ENCODE measurements at regions not wholly inside any gene's neighbourhood (a gene's known extent, or its start where the extent isn't known, plus 50 kb on each side); places are given as distances from the start of the nearest gene placed in this dataset.
A peak's percentile ranks its signal among the peaks of the same experiment; 100 is the strongest.
"Not testable (repeated sequence)": the region's sequence is repeated elsewhere in the genome, so short reads cannot be mapped to it uniquely, and the experiment has no call there.

DNA sequence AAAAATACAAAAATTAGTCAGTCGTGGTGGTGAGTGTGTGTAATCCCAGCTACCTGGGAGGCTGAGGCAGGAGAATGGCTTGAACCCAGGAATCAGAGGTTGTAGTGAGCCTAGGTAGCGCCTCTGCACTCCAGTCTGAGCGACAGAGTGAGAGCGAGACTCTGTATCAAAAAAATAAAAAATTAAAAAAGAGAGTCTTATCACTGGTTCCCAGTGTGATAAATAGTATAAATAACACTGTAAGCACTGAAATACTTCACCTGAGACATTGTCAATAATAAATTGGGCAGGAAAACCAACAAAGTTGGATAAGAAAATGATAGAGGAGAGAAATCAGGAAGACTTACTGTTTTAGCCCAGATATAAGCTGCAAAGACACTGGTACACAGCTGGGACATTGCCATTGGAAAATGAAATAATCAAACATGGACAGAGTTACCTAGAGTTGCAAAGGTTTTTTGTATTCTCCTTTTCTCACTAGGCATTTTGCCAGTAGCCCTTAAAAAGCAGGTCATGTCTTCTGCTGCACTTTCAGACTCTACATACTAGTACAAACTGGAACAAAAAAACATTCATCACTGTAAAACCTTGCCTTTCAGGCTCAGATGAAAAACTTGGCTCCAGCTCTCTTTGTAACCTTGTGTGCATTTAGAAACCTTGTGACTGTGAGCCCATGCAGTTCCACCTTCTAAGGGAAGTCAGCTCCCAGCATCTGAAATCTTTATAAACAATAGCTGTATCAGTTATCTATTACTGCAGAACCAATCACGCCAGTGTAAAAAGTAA is 55.0 kb upstream of the PPP1R2C start:
- DNase-seq, result no peak

DNA sequence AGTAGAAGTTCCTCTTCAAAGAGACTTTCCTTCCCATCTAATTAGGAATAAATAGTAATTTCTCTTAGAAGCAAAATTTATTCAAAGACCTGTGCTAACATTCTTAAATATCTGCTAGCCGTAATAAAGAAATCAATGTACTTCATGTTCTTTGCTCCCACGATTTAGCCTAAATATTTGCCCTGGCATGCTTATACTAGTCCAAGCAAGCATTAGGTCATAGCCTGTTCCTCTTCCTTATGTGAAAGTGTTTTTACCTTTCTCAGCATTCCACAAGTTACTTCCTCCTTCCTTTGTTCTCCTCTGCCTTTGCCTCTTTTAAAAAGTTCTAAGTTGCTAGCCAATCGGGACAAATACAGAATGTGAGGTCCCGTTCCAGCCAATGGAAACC is 55.6 kb upstream of the PPP1R2C start:
- not testable (repeated sequence) for DNase-seq

DNA sequence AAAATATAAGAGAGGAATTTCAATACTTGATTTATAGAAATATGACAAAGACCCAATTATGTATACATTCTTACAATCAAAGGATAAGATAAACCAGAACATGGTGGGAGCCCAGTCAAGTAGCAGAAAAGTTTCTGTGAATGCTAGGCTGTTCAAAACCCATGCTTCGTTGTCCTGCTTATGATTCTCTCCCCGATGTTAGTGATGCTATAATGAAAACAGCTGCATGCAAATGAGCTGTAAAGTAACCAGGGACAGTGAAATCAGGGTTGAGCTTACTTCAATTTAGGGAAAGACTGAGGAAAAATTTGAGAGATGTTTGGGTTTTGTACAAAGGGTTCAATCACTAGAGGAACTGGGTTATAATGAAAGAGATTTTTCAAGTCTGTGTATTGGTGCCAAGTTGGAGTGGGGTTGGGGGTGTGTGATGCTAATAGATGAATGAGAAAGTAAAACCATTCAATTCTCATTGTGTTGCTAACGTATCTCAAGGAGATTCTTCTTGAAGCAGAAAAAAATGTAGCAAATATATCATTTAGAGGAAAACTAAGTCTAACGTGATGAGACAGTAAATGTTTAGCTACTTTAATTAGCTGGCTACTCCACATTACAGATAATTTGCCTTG is 59.3 kb upstream of the PPP1R2C start:
- no peak for DNase-seq

DNA sequence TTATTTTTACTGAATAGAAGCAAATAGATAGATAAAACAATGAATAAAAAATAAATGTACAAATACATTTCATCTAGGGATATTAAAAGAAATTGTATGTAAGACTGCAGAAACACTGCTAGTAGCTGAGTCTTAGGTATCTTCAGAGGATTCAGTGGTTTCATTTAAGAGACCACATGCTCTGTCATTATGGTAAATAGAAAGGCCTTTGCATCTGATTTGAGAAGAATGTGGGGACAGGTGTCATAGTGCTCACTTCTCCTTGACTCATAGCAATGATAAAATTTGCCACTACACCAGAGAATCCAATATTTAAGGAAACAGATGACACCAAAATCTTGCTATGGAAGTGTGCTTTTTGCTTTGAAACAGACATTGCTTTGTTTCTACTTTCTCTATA is 59.8 kb upstream of the PPP1R2C start:
- no peak for DNase-seq

- no peak for DNase-seq
Measured at GRCh38 chrX:42839632-42840031, 61.7 kb upstream of the PPP1R2C start.

- DNase-seq, result no peak
Measured at GRCh38 chrX:42846741-42847140, 68.8 kb upstream of the PPP1R2C start.

DNA sequence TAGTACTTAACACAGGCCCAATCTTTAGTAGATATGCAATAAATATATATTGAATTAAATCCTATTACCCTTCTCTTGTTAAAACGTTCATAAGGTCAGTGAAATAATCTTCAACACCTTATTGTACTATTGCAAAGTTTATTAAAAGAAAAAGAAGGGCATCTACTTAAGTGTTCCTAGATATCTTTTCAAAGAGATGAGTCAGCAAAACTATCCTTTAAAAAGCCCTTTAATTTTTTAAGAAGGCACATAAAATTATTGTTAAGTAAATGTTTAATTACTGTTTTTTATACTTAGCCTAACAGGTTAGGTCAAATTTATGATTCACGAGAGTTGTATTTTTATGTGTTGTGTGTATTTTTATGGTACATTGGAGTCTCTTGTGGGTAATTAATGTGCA is 77.3 kb upstream of the PPP1R2C start:
- no peak for DNase-seq

DNA sequence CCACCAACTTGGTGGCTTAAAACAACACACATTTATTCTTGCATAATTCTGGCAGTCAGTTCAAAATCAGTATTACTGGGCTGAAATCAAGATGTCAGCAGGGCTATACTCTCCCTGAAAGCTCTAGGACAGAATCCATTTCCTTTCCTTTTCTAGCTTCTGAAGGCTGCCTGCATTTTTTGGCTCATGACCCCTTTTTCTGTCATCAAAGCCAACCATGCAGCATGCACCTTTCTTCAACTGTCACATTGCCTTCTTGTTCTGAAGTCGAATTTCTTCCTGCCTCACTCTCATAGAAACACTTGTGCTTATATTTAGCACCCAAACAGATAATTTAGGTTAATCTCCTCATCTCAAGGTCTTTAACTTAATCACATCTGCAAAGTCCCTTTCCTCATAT is 79.8 kb upstream of the PPP1R2C start:
- no peak for DNase-seq

DNA sequence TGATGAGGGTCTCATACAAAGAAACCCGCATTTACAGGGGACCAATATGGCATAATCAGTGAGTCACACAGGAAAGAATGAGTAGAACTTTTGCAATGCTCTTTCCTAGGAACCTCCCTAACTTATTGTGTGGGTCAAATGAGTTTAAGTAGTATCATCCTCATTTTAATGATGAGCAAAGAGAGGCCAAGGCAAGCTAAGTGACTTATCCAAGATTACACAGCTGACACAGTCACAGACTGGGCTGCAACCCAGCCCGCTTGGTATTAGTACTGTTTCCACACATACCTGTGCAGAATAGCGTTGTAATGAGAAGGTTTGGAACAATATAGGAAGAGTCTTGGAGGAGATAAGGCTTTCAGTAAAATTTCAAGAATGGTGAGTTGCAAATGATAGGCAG is 91.0 kb upstream of the PPP1R2C start:
- DNase-seq, result no peak

GRCh38 chrX:42869659-42870476 is 91.9 kb upstream of the PPP1R2C start:
- peak; percentile 16 for DNase-seq

DNA sequence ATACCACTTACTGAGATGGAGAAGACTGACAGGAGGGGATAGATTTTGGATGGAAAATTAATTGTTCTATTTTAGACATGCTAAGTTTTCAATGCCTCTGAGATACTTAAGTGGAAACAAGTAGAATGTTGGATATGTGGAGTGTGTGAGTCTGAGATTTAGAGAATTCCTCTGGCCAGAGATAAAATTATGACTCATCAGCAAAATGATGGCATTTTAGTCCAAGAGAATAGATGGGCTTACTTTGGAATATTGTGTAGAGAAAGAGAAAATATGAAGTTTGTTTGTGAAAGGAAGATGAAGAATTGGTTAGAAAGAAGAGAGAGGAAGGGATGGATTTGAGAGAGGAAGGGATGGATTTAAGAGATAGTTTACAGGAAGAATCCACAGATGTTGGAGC is 108.6 kb upstream of the PPP1R2C start:
- DNase-seq, result no peak

DNA sequence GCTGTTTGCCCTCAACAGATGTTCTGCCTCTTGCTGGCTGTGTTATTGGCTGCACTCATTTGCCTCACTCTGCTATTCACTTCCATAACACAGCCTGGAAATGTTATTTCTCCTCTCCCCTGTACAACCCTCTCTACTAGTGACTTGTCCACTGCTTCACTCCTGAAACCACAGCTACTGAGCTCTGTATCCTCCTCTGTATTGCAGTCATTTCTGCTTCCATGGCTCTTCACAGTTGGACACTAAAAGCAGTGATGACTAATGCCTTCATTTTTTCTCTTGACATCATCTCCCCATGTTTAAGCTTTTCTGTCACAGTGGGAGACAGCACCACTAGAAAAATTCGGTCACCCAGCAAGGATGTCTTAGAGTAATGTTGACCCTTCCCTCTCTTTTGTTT is 123.0 kb upstream of the PPP1R2C start:
- no peak for DNase-seq

DNA sequence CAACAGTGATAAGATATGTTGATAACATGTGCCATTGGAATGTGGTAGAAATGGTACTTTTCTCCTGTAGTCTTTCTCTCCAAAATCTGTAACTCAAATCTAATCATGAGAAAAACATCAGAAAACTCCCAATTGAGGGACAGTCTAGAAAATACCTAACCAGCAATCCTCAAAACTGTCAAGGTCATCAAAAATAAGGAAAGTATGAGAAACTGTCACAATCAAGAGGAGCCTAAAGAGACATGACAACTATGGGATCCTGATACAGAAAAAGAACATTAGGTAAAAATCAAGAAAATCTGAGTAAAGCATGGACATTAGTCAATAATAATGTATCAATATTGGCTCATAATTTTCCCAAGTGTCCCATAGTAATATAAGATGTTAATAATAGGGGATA is 124.5 kb upstream of the PPP1R2C start:
- DNase-seq, result no peak

DNA sequence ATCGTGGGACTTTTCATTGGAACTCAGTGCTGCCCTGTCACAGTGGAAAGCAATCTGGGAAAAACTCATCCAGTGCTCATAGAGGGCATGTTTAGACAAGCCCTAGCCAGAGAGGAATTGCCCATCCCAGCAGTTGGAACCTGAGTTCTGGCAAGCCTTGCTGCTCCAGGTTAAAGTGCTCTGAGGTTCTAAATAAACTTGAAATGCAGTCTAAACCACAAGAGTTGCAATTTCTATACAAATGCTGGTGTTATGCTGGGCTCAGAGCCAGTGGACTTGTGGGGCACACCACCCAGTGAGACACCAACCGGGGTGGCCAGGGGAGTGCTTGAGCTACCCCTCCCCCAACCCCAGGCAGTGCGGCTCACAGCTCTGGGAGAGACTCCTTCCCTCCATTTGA is 142.8 kb upstream of the PPP1R2C start:
- DNase-seq, result no peak

DNA sequence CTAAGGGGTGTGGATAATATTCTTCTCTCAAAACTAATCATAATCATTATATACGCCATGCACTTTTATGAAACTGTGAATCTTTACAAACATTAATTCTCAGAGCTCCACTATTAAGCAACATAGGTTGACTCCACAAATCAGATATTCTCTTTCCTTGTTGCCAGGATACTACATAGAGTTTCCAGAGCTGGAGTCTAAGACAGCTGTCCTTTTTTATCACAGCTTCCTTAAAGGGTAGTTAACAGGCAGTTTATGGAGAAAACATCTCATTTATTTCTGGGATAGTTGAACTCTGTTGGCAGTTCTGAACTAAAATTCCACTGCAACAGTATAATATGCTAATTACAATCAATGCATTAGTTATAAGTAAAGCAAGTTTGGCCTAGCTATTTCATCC is 152.1 kb upstream of the PPP1R2C start:
- DNase-seq, result no peak

GRCh38 chrX:42930951-42931350 is 153.0 kb upstream of the PPP1R2C start:
- DNase-seq, result no peak

DNA sequence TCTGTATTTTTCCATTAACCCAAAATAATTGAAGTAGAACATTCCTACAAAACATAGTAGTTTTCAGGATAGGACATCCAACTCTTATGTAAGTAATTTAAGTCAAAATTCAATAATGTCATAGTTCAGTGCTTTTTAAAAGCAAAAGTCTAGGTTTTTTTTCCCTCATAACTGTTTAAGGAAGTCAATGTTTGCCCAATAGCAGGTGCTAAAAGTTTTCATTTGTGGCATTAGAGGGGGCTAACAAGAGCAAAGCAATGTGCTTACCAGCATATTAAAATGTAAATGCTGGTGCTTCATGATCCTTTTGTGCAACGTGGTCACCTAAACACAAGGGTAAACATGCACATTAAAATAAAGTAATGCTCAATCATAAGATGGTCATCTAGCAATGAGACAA is 155.2 kb upstream of the PPP1R2C start:
- no peak for DNase-seq

- peak; percentile 41 for DNase-seq
Measured at GRCh38 chrX:42934020-42934726, 156.2 kb upstream of the PPP1R2C start.

- no peak for DNase-seq
Measured at GRCh38 chrX:42941671-42942070, 163.7 kb upstream of the PPP1R2C start.

DNA sequence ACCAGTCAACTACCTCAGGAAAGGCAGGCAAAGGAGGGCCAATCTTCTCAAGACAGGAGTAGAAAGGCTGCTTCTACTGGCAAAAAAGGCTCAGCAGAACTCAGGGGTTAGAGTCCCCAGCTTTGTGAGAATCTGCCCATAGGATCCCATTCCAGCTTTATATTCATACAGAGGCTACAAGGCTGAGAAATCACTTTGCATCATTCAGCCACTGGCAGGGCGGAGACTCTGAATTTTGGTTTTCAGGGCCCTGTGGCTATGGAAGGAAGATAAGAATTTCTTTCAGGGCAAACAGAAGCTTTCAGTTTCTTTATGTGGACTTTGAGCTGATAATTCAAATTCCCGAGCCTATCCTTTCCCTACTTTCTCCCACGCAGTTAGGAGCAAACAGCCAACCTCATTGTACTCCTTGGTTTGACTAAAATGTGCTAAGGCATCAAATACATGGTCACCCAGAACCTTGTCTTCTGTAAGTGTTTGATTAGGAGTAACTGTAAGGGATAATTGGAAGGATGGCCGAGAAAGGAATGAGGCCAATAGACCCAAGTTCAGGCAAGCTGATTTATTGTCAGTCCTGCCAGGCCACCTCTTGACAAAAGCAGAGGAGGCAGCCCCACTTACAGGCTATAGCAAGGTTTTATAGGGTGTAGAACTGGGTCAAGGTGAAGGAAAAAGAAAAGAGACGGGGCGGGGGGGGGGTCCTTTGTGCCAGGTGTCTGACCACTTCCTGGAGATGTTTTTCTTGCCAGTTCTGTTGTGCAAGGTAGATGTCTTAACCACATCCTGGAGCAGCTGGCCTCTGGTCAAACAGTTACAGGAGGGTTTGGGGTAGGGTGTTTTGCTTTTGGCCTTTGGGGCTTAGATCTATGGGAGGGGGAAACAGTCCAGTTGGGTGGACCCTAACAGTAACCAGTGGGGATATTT is 165.3 kb upstream of the PPP1R2C start:
- peak; percentile 71 for DNase-seq

DNA sequence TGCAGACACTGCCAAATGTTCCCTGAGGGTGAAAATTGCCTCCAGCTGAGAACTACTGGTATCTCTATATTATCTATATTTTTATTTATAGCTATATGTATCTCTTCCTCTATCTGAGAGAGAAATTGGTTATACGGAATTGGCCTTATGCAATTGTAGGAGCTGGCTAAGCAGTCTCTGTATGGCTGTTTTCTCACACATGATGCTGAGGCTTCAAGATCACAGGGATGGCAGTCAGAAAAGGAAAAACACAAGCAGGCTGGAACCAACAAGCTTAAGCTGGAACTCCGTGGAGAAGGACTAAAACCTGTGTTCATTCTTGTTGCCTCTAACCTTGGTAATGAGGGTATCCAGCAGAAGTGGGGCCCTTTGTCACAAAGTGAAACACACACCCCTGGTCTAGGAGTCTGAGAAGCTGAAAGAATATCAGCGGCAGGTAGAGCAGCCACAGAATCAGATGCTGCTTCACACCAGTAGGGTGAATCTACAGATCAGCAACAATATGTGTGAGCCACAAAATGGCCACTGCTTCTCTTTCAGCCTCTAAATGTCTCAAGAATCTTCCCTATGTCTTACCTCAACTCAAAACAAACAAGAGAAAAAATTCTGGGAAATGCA is 166.5 kb upstream of the PPP1R2C start:
- peak; percentile 30 for DNase-seq

Measured in CD4-positive, alpha-beta T cell treated with Interleukin-15 for 1 hour (primary cell).